ENCODE measurements at regions not wholly inside any gene's neighbourhood (a gene's known extent, or its start where the extent isn't known, plus 50 kb on each side); places are given as distances from the start of the nearest gene placed in this dataset.

DNA sequence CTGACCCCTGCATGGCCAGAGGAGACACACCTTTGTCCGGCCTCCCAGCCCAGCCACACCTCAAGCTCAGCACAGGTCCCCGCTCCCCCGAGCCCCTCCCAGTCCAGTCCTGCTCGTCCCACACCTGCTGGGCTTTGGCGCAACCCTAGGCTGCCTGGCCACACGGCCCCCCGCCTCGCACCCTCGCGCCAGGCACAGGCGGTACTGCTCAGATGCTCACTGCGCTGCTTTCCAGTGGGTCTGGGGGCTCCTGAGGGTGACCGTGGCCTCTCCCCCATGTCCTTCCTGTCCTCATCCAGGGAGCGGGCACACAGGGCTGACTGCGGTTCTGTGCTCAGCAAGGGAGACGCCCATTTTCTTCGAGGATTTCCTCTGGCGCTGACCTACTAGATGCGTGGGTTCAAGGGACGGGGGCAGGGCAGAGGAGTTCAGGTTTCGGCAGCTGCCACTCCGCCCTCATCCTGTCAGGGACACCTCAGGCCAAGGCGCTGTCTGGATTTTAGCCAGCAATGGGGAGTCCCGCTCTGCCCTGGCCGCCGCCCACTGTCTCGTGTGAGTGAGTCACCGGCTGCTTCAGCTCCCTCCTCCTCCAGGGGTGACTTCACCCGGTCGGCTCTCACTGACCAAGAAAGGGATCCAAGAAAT, 118.0 kb upstream of the ZNF469 start (continued):
- TF ChIP-seq AFF4 (CRISPR knock-in tag; IDR thresholded peaks at IDR 0.05) (no peak), ZNF174 (CRISPR knock-in tag; IDR thresholded peaks at IDR 0.05) (no peak), SRSF1 (IDR thresholded peaks at IDR 0.05; ENCODE audit: low read depth, low read length) (no peak), MCM3 (IDR thresholded peaks at IDR 0.05) (no peak), GABPB2 (CRISPR knock-in tag; conservative IDR thresholded peaks at IDR 0.05) (no peak), KLF16 (IDR thresholded peaks at IDR 0.05) (peak; percentile 49), ZHX1 (conservative IDR thresholded peaks at IDR 0.05; ENCODE audit: low read length) (no peak), KHSRP (IDR thresholded peaks at IDR 0.05) (no peak), NR2F6 (CRISPR knock-in tag; IDR thresholded peaks at IDR 0.05) (no peak), MAFG (tag; conservative IDR thresholded peaks at IDR 0.05) (no peak), ZNF217 (CRISPR knock-in tag; IDR thresholded peaks at IDR 0.05) (no peak), HBP1 (CRISPR knock-in tag; IDR thresholded peaks at IDR 0.05) (no peak), ELF2 (CRISPR knock-in tag; IDR thresholded peaks at IDR 0.05) (no peak), ETV1 (tag; conservative IDR thresholded peaks at IDR 0.05; ENCODE audit: low read depth) (peak; percentile 49), BHLHE40 (IDR thresholded peaks at IDR 0.05; ENCODE audit: low read length) (peak; percentile 95), NCOR1 (IDR thresholded peaks at IDR 0.05) (no peak), ZNF644 (tag; IDR thresholded peaks at IDR 0.05; ENCODE audit: low read depth) (no peak), HLTF (IDR thresholded peaks at IDR 0.05) (no peak)
- TF ChIP-seq, protein P1, sequence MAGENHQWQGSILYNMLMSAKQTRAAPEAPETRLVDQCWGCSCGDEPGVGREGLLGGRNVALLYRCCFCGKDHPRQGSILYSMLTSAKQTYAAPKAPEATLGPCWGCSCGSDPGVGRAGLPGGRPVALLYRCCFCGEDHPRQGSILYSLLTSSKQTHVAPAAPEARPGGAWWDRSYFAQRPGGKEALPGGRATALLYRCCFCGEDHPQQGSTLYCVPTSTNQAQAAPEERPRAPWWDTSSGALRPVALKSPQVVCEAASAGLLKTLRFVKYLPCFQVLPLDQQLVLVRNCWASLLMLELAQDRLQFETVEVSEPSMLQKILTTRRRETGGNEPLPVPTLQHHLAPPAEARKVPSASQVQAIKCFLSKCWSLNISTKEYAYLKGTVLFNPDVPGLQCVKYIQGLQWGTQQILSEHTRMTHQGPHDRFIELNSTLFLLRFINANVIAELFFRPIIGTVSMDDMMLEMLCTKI (IDR thresholded peaks at IDR 0.05; ENCODE audit: partially characterized antibody): no peak
- TF ChIP-seq, protein P2, sequence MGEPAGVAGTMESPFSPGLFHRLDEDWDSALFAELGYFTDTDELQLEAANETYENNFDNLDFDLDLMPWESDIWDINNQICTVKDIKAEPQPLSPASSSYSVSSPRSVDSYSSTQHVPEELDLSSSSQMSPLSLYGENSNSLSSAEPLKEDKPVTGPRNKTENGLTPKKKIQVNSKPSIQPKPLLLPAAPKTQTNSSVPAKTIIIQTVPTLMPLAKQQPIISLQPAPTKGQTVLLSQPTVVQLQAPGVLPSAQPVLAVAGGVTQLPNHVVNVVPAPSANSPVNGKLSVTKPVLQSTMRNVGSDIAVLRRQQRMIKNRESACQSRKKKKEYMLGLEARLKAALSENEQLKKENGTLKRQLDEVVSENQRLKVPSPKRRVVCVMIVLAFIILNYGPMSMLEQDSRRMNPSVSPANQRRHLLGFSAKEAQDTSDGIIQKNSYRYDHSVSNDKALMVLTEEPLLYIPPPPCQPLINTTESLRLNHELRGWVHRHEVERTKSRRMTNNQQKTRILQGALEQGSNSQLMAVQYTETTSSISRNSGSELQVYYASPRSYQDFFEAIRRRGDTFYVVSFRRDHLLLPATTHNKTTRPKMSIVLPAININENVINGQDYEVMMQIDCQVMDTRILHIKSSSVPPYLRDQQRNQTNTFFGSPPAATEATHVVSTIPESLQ (CRISPR knock-in tag; IDR thresholded peaks at IDR 0.05): no peak

Measured in K562 (cell line).